ENCODE measurements at regions not wholly inside any gene's neighbourhood (a gene's known extent, or its start where the extent isn't known, plus 50 kb on each side); places are given as distances from the start of the nearest gene placed in this dataset.

GRCh38 chr1:164325786-164326185 lies 233.2 kb upstream of the PBX1 start:
- Histone ChIP-seq H3K9me3 (ENCODE audit: control insufficient read depth in 1 of 2, insufficient read depth in 1 of 2, low read length in 2 of 2) (peaks cover 0 to 11% of the 10 kb centered on the region in 2 experiments), H3K27me3 (ENCODE audit: control insufficient read depth in 1 of 2, insufficient read depth in 2 of 2, low read length in 2 of 2) (no peaks in the 10 kb centered on the region), H3K27ac (ENCODE audit: low read depth in 1 of 2, low read length in 2 of 2) (no peak overlapping the region), H3K4me1 (ENCODE audit: insufficient read depth, low read length) (no peaks in the 10 kb centered on the region), H3K36me3 (ENCODE audit: insufficient read depth, low read length) (no peaks in the 10 kb centered on the region), H3K4me3 (ENCODE audit: low read length) (no peak overlapping the region)
- H3K9me3 Mint-ChIP-seq = peaks cover 8% of the 10 kb centered on the region
- no peak overlapping the region for H3K4me3 Mint-ChIP-seq
- no peak overlapping the region for H3K27ac Mint-ChIP-seq
- CTCF ChIA-PET = no interaction called here
- ATAC-seq (ENCODE audit: poor library complexity) (no peak), DNase-seq (no peak)
- H3K36me3 Mint-ChIP-seq (ENCODE audit: low read depth) = no peaks in the 10 kb centered on the region
- H3K27me3 Mint-ChIP-seq = peaks cover 2% of the 10 kb centered on the region
- H3K4me1 Mint-ChIP-seq (ENCODE audit: low read depth) = no peaks in the 10 kb centered on the region
- intact Hi-C loops (cut with DNase I, micrococcal nuclease) = no loop called here
- TF ChIP-seq CTCF (IDR thresholded peaks at IDR 0.05) = no peak
- POLR2A ChIA-PET = no interaction called here

DNA sequence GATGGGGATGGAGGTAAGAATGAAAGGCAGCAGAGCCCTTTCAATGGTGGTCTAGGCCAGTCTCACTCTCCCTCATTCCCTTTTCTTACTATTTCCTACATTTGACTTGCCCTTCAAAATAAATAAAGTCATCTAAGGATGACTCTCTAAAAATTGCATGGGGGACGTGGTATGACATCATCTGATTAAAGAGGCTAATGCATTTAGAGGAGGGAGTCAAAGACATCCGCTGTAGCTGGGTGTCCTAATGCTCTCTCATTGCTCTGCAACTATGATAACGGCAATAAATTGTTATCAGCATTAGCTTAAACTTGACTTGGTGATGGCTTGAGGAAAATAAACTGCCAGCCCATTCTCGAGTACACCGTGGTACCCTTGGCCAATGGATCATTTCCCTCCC lies 225.6 kb upstream of the PBX1 start:
- Histone ChIP-seq H3K27me3 (ENCODE audit: control insufficient read depth in 1 of 2, insufficient read depth in 2 of 2, low read length in 2 of 2) (no peaks in the 10 kb centered on the region), H3K27ac (ENCODE audit: low read depth in 1 of 2, low read length in 2 of 2) (no peak overlapping the region), H3K9me3 (ENCODE audit: control insufficient read depth in 1 of 2, insufficient read depth in 1 of 2, low read length in 2 of 2) (no peaks in the 10 kb centered on the region), H3K4me3 (ENCODE audit: low read length) (no peak overlapping the region), H3K36me3 (ENCODE audit: insufficient read depth, low read length) (no peaks in the 10 kb centered on the region), H3K4me1 (ENCODE audit: insufficient read depth, low read length) (no peaks in the 10 kb centered on the region)
- intact Hi-C loops (cut with DNase I, micrococcal nuclease) = no loop called here
- Mint-ChIP-seq H3K9me3 (peaks cover 3% of the 10 kb centered on the region), H3K27ac (no peak overlapping the region), H3K36me3 (ENCODE audit: low read depth) (no peaks in the 10 kb centered on the region), H3K4me1 (ENCODE audit: low read depth) (no peaks in the 10 kb centered on the region), H3K4me3 (no peak overlapping the region), H3K27me3 (no peaks in the 10 kb centered on the region)
- DNase-seq (no peak), ATAC-seq (ENCODE audit: poor library complexity) (no peak)
- CTCF ChIA-PET = no interaction called here
- no peak for TF ChIP-seq CTCF (IDR thresholded peaks at IDR 0.05)
- POLR2A ChIA-PET = no interaction called here

GRCh38 chr1:164337394-164337793 lies 221.6 kb upstream of the PBX1 start:
- intact Hi-C loops (cut with DNase I, micrococcal nuclease) = no loop called here
- H3K27ac Mint-ChIP-seq = no peak overlapping the region

More at GRCh38 chr1:164337394-164337793, 221.6 kb upstream of the PBX1 start:
- ATAC-seq (ENCODE audit: poor library complexity) (no peak), DNase-seq (no peak)
- ChIA-PET CTCF (no interaction called here), POLR2A (no interaction called here)
- no peak for TF ChIP-seq CTCF (IDR thresholded peaks at IDR 0.05)
- Histone ChIP-seq H3K27me3 (ENCODE audit: control insufficient read depth in 1 of 2, insufficient read depth in 2 of 2, low read length in 2 of 2) (no peaks in the 10 kb centered on the region), H3K27ac (ENCODE audit: low read depth in 1 of 2, low read length in 2 of 2) (no peak overlapping the region), H3K9me3 (ENCODE audit: control insufficient read depth in 1 of 2, insufficient read depth in 1 of 2, low read length in 2 of 2) (peaks cover 0 to 8% of the 10 kb centered on the region in 2 experiments), H3K36me3 (ENCODE audit: insufficient read depth, low read length) (no peaks in the 10 kb centered on the region), H3K4me1 (ENCODE audit: insufficient read depth, low read length) (no peaks in the 10 kb centered on the region), H3K4me3 (ENCODE audit: low read length) (no peak overlapping the region)
- no peaks in the 10 kb centered on the region for H3K4me1 Mint-ChIP-seq (ENCODE audit: low read depth)
- H3K27me3 Mint-ChIP-seq = no peaks in the 10 kb centered on the region
- no peak overlapping the region for H3K4me3 Mint-ChIP-seq
- no peaks in the 10 kb centered on the region for H3K36me3 Mint-ChIP-seq (ENCODE audit: low read depth)
- peaks cover 6% of the 10 kb centered on the region for H3K9me3 Mint-ChIP-seq
